ENCODE measurements at regions not wholly inside any gene's neighbourhood (a gene's known extent, or its start where the extent isn't known, plus 50 kb on each side); places are given as distances from the start of the nearest gene placed in this dataset.

GRCh38 chr3:14262867-14263266 lies 84.2 kb downstream of the LSM3 start:
- Histone ChIP-seq H3K9me3 (no peaks in the 10 kb centered on the region), H3K4me3 (no peak overlapping the region), H3K4me1 (peaks cover 0 to 3% (median 0%) of the 10 kb centered on the region in 4 donors), H3K27me3 (peaks cover 0 to 5% of the 10 kb centered on the region in 2 donors), H3K27ac (no peak overlapping the region), H3K36me3 (no peaks in the 10 kb centered on the region)
- intact Hi-C loops (cut with DNase I; ENCODE audit: low total_unique reads) = loop anchor here (5.0 to 10.0 kb wide), 3 partner anchors 58 to 392 kb away; partner anchors contain the start of gene CCDC174
- TF ChIP-seq, protein P1, sequence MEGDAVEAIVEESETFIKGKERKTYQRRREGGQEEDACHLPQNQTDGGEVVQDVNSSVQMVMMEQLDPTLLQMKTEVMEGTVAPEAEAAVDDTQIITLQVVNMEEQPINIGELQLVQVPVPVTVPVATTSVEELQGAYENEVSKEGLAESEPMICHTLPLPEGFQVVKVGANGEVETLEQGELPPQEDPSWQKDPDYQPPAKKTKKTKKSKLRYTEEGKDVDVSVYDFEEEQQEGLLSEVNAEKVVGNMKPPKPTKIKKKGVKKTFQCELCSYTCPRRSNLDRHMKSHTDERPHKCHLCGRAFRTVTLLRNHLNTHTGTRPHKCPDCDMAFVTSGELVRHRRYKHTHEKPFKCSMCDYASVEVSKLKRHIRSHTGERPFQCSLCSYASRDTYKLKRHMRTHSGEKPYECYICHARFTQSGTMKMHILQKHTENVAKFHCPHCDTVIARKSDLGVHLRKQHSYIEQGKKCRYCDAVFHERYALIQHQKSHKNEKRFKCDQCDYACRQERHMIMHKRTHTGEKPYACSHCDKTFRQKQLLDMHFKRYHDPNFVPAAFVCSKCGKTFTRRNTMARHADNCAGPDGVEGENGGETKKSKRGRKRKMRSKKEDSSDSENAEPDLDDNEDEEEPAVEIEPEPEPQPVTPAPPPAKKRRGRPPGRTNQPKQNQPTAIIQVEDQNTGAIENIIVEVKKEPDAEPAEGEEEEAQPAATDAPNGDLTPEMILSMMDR (IDR thresholded peaks at IDR 0.05) = no peak
- DNase-seq = no peak

GRCh38 chr3:14263317-14264005 lies 84.8 kb downstream of the LSM3 start:
- peaks cover 0 to 3% (median 0%) of the 10 kb centered on the region in 4 donors for H3K4me1 ChIP-seq
- intact Hi-C loops (cut with DNase I; ENCODE audit: low total_unique reads) = loop anchor here (5.0 to 10.0 kb wide), 3 partner anchors 59 to 391 kb away; partner anchors contain the start of gene CCDC174
- DNase-seq = no peak
- TF ChIP-seq, protein P1 (IDR thresholded peaks at IDR 0.05) = no peak
- no peak overlapping the region for H3K4me3 ChIP-seq
- no peak overlapping the region for H3K27ac ChIP-seq
- H3K27me3 ChIP-seq = peaks cover 0 to 5% of the 10 kb centered on the region in 2 donors
- H3K36me3 ChIP-seq = no peaks in the 10 kb centered on the region
- H3K9me3 ChIP-seq = no peaks in the 10 kb centered on the region

DNA sequence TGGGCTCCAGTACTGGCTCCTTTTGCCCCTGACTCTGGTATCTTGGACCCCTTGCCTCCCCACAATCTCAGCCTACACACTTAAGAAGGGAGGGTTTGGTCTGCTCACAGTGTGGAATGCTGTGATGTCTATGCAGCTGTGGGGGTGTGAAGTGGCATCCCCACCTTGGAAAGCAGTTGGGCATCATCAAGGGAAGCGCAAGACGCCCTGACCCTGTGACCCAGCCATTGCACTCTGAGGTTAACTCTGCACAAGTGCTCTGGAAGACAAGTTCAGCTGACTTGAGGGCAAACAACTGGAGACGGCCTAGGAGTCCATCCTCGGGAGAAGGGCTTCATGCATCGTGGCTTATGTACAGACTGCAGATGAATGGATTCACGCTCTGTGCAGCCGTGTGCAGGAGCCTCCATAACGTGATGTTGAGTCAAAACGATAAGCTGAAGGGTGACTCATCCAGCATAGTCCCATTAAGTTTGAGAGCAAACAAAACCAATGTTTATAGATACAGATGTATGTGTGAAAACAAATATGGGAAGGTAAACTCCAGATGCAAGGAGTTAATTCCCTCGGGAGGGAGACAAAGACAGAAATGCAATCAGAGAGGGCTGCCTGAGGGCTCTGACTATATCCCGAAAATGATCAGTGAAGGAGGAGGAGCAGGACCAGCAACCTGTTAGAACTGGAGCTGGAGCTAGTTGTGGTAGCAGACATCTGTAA lies 86.8 kb downstream of the LSM3 start:
- Histone ChIP-seq H3K27ac (no peak overlapping the region), H3K36me3 (no peaks in the 10 kb centered on the region), H3K27me3 (peaks cover 0 to 5% of the 10 kb centered on the region in 2 donors), H3K4me3 (no peak overlapping the region), H3K4me1 (peaks cover 0 to 3% (median 0%) of the 10 kb centered on the region in 4 donors), H3K9me3 (peaks cover 0 to 4% (median 0%) of the 10 kb centered on the region in 3 donors)
- TF ChIP-seq, protein P1 (IDR thresholded peaks at IDR 0.05) = no peak
- no peak for DNase-seq
- intact Hi-C loops (cut with DNase I; ENCODE audit: low total_unique reads) = loop anchor here (10.0 kb wide), 2 partner anchors 61 to 389 kb away; partner anchors contain the start of gene CCDC174

- no peak overlapping the region for H3K4me3 ChIP-seq
- TF ChIP-seq, protein P1 (IDR thresholded peaks at IDR 0.05) = no peak
- no peak overlapping the region for H3K27ac ChIP-seq
- H3K27me3 ChIP-seq = peaks cover 0 to 4% of the 10 kb centered on the region in 2 donors
- peaks cover 0 to under 1% (median 0%) of the 10 kb centered on the region in 4 donors for H3K4me1 ChIP-seq
- H3K36me3 ChIP-seq = no peaks in the 10 kb centered on the region
- H3K9me3 ChIP-seq = peaks cover 0 to 4% (median 0%) of the 10 kb centered on the region in 3 donors
- DNase-seq = no peak
- intact Hi-C loops (cut with DNase I; ENCODE audit: low total_unique reads) = loop anchor here (10.0 kb wide), 2 partner anchors 62 to 388 kb away; partner anchors contain the start of gene CCDC174
These were observed 87.7 kb downstream of the LSM3 start for GRCh38 chr3:14266361-14266760.

- Histone ChIP-seq H3K27ac (no peak overlapping the region), H3K27me3 (peaks cover 0 to 3% of the 10 kb centered on the region in 2 donors), H3K36me3 (no peaks in the 10 kb centered on the region), H3K4me1 (no peaks in the 10 kb centered on the region), H3K9me3 (peaks cover 0 to 4% (median 0%) of the 10 kb centered on the region in 3 donors), H3K4me3 (no peak overlapping the region)
- intact Hi-C loops (cut with DNase I; ENCODE audit: low total_unique reads) = loop anchor here (10.0 kb wide), 2 partner anchors 63 to 387 kb away; partner anchors contain the start of gene CCDC174
- TF ChIP-seq, protein P1 (IDR thresholded peaks at IDR 0.05) = no peak
- no peak for DNase-seq
These were observed 89.4 kb downstream of the LSM3 start for GRCh38 chr3:14267976-14268375.

All from tibial artery (tissue), 4 donors.